OCI-LY3 (cell line): ENCODE measurements at regions not wholly inside any gene's neighbourhood (a gene's known extent, or its start where the extent isn't known, plus 50 kb on each side); places are given as distances from the start of the nearest gene placed in this dataset.

Source experiments
- EZH2phosphoT487 ChIP-seq: fragments of 200-600 bp; shearing (Covaris generic); IDR thresholded peaks from 2 replicates; pipeline ENCODE4 v1.6.1; 2018; ENCODE audit warnings: antibody characterized with exemption, mixed run types, low read depth
- TF ChIP-seq, protein P1 (sequence below): fragments of 200-600, 300-600 bp; sonication (generic); IDR thresholded peaks from 2 replicates; pipeline ENCODE4 v1.5.1; 2014; ENCODE audit warnings: antibody characterized with exemption, low read length, low read depth

DNA sequence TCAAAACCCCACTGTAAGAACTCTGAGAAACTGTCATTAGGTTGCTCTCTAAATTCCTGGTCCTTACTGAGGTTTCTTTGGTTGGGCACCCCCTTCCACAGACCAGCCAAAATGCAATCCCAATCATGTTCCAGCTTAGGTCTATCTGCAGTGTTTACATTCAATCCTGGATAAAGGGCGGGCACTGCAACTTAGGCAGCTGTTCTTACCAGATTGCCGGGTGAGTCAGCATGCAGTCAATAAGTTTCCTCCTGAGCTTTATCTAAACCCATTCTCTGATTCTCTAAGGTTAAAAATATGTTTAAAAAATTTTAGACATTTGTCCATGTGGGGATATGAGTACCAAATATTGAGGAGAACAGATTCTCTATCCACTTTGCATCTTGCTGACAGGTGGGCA is 197.8 kb downstream of the HAO1 start:
- TF ChIP-seq, protein P1, sequence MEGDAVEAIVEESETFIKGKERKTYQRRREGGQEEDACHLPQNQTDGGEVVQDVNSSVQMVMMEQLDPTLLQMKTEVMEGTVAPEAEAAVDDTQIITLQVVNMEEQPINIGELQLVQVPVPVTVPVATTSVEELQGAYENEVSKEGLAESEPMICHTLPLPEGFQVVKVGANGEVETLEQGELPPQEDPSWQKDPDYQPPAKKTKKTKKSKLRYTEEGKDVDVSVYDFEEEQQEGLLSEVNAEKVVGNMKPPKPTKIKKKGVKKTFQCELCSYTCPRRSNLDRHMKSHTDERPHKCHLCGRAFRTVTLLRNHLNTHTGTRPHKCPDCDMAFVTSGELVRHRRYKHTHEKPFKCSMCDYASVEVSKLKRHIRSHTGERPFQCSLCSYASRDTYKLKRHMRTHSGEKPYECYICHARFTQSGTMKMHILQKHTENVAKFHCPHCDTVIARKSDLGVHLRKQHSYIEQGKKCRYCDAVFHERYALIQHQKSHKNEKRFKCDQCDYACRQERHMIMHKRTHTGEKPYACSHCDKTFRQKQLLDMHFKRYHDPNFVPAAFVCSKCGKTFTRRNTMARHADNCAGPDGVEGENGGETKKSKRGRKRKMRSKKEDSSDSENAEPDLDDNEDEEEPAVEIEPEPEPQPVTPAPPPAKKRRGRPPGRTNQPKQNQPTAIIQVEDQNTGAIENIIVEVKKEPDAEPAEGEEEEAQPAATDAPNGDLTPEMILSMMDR: no peak
- TF ChIP-seq EZH2phosphoT487: no peak
